MV-4-11 (cell line): ENCODE measurements at regions not wholly inside any gene's neighbourhood (a gene's known extent, or its start where the extent isn't known, plus 50 kb on each side); places are given as distances from the start of the nearest gene placed in this dataset.

Experiments used
- DNase-seq: peaks from one replicate; lab custom pipeline; 2025; lab: John Stamatoyannopoulos, UW

DNA sequence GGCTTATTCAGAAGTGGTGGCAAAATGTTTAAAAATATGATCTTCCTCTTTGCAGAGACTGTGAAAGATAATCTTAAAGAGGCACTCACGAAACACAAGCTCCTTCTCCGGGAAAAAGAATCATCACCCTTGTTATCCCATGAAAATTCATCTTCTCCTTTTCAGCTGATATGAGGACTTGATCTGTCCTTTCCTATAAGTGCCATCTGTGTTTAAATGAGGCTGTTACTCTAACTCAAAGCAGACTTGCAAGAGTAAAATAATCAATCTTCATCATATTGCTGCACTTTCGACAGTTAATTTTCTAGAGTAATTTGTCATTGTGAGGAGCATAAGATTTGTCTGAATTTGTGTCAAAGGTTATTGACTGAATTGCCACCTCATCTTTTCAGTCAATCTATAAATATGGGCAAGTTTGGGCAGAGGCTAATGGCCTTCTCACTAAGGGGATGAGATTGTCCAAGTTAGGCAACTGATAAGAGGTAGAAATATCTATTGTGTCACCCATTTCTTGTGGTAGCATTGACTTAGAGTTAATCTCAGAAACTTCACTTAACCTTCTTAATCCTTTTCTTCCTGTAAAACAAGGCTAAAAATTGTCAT lies 452.9 kb downstream of the GRXCR1 start:
- no peak for DNase-seq

DNA sequence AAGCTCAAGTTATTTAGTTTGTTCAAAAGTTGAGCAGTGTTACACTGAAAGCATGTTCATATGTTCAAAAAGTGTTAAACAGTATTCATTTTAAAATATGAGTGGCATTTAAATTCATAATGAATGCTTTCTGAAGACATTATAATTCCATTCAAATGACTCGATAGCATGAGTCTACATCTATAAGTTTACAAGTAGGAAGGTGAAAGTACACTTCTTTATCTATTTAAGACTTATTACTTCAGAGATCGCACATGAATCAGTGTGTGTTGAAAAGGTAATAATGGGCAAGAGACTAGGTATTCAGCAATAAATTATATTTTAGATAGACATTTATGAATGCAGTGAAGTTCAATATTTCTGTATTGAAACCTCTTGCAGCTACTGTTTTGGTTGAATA lies 456.1 kb downstream of the GRXCR1 start:
- no peak for DNase-seq

DNA sequence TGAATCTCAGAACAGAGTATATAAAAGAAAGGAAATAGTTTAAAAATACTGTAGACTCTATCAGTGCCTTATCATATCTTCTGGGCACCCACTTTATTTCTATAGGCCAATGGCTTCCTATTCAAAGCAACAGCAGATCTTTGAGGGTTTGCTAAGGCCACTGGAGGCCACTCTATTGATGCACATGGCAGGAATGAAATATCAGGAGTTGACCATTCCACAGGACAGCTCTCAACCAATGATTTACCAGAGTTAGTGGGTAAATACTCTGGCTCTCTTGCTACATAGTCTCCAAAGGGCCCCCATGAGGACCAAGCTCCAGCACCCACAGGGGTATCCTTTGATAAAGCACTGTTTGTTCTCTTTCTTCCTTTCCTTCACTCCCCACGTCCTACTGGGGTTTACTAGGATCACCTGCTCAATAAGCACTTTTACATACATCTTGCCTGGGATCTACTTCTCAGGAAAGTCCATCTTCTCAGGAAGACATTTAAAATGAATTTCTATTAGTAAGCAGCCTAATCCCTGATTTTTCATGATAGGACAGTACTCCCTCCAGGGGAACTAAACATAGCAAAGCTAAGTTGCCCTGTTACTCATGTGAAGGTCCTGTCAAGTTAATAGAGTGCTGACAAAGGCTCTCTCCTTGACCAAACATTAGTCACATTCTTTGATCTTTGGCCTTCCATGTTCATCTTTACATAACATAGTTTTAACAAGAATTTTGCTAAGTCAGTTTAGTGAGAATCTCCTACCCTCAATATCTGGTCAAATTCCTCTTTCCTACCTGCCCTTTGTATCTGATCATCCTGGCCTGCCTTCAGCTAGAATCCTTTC lies 459.7 kb downstream of the GRXCR1 start:
- DNase-seq = no peak

DNA sequence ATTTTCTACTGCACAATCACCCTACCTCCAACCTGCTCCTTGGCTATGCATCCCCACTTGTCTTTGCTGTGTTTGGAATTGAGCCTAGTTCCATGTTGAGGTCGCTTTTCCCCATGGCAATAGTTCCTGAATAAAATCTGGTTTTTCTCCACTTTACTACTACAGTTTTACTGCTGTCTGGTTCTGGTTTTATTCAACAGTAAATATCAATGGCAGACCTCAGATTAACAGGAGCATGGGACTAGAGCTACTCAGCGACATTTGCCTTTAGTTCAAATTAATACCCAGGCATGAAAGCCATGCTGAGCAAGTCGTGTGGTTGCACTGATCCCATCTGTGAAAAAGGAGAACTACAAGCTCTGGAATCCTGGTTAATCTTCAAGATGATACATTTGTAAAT lies 460.3 kb downstream of the GRXCR1 start:
- DNase-seq = no peak

DNA sequence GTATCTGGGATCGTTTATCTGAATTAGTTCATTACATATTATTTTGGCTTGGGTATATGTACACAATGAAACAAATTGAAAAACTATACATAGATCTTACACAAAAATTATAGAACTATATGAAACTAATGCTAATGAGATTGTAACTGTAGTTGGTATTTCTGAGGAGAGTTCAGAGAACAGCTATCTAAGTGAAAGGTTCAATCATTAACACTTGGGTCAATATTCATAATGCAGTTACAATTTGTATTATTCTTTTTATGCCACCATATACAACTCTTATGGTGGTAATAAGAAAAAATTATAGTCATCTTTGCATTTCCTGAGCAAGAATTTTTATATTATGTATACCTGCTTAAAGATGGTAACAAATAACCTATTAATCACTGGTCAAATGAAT lies 461.0 kb downstream of the GRXCR1 start:
- DNase-seq = no peak

DNA sequence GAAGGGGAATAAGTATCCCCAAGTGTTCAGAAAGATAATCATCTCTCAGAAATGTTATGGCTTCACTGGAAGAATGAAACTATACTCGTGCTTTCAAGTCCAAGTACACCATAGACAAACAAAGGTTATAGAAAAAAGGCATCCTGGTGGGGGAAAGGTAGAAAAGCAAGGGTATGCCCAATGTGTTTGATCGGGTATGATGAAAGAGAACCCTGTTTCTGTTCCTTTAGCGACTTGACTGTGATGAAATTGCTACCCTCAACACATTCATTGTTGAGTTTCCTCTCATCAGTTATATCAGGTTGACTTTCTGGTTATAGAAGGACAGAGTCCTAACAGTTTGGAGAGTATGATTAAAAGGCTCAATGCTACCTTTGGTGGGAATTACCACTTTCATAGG lies 464.3 kb downstream of the GRXCR1 start:
- DNase-seq = no peak

DNA sequence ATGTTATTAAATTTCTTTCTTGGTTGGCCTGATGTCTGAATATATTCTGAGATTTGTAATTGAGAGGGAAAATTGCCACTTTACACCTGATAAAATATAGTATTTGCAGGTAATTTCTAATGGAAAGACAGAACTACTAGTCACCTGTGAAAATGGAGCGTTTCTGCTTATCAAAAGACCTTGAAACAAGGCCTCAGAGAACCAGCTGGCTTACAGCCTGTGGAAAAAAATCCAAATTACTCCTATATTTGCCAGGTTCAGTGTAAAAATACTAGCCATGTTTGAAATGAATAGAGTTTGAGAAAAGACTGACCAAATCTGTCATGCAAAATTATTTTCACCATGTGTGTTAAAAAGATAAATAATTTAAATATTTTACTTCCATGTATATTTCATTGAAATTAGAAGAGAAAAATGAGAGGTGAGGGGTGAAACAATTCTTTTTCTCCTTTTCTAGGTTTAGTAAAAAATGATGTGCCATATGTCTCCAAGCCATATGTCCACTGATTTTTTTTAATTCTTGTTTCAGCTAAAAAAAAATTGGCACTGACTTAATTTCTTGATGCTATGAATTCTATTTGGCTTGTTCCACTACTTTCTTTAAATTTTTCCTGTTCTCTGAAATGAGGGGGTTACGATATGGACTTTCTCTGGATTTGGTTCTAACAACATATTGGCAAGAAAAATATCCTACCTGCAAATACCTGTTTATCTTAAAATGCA lies 464.9 kb downstream of the GRXCR1 start:
- no peak for DNase-seq

DNA sequence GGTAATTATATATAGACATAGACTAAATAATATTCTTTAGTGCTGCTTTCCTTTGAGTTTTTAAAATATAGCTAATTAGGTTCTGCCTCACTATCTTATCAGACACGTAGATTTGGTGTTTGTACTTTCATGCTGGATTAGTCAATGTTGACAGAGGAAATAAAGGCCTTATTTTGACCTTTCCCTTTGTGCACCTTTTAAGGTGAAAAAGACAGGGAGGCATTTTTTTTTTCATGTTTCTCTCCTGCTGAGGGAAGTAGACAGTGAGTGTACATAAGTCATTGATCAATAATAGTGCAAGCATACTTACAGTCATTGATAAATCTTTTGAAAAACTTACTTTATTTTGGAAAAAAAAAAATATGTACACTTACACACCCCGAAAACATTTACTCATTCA lies 467.8 kb downstream of the GRXCR1 start:
- no peak for DNase-seq

DNA sequence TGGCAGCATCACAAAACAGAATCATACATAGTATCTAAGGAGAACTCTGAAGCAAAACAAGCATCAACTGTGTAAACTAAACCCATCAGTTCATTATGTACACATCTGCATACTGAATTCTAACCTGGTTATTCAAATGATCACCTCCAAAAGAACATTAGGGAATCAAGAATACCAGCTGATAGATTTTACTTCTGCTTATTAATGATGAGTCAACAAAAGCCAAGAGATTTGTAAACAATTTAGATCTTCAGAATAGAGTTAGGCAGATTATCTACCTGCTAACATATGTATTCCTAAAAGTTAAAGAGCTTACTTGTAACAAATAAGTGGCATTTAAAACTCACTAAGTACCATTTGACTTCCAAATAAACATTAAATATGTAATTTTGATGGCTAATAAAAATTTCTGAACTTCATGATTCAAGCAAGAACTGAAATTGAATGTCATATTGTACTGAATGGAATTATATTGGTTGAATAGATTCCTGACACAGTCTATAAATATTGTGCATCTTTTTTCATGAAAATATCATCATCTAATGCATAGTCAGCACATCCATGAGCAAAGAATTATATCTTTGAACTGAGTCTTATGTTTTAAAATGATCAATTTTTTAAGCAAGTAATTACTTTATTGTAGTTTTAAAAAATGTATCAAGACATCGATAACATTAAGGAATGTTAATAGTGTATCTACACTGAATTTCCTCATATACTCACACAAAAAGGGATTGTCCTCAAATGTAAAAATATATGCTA lies 470.5 kb downstream of the GRXCR1 start:
- no peak for DNase-seq

DNA sequence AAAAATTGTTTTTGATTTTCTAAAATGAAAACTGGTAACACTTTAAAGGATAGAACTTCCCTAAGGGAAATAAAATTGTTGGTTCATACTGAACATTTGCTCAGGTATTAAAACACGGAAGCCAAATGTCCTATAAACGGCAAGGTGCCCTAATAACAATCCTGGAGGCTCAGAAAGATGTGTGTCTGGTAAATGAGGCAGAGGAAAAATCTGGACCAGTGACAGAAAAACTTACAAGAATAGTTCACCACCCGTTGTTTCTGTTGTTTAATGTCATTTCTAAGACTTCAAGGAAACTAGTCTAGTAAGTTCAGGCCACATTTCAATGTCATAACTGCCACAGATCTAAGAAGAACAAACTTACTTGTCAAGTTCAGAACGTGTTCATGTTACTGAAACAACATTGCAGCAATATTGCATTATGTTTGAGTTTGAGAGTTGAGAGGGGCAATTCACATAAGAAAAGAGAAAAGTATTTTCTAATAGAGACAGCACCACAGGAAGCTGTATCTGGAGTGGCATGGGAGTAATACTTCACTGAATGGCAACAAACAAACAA lies 476.6 kb downstream of the GRXCR1 start:
- DNase-seq = no peak

DNA sequence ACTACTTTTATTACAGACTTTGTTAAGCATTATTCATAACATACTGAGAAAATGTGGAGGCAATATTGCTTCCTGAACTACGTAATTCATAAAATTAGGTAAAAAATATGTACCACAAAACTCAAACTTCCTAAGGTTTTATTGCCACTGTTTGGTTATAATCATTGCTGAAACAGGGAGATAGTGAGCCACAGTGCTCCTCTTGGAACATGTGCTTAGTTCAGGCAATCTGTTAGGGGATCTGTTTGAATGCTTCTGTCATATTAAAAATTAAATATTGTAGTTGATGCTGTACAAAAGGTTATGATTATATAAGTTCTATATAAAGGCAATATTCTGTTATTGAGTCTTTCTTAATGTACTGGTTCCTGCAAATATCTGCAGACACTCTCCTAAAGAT lies 480.7 kb downstream of the GRXCR1 start:
- no peak for DNase-seq

DNA sequence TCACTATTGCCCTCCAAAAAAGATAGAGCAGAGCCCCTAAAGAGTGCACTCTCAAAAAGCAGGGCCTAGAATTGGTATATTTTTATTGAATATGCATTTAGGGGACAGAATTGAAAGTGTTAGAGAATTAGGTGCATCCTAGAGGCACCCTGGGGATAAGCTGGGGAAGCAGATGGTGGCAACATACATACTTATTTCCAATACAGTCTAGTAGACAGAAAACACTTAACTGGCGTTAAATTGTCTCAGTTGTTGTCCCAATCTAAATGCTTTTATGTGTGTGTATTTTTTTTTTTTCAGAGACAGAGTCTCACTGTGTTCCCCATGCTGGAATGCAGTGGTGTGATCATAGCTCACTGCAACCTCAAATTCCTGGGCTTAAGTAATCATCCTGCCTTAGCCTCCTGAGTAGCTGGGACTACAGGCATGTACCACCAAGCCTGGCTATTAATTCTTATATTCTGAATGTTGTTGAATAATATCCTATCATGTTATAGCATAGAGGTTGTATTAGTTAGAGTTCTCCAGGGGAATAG lies 481.8 kb downstream of the GRXCR1 start:
- no peak for DNase-seq

DNA sequence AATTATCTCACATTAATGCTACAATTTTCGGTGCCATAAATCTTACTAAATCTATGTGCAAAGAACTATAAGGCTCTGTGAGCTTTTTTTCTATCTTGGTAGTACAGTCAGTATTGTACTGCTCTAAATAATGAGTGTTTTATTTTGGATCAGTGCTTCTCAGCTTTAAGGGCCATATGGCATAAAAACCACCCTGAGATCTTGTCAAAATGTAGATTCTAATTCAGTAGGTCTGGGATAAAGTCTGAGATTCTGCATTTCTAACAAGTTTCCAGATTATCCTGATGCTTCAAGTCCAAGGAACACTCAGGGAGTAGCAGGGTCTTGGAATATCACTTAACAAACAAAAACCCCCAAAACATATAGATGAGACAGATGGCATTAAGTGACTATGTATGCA lies 486.5 kb downstream of the GRXCR1 start:
- no peak for DNase-seq

DNA sequence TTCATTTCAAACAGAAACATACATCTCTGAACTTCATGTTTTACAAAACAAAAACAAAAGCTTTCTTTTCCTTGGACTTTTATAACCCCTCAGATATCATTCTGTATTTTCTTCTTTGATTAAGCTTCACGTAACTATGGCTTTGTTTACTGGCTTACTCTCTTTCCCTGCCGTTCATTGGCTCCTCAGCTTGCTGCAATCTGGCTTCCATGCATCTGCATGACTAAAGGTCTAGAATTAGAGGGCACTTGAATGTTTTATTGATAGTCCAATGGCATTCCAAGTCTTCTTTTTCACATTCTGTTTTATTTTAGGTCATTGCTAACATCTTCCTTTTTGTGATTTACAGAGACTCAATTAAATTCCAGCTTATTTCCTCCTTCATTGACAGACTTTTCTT lies 487.6 kb downstream of the GRXCR1 start:
- DNase-seq = no peak

DNA sequence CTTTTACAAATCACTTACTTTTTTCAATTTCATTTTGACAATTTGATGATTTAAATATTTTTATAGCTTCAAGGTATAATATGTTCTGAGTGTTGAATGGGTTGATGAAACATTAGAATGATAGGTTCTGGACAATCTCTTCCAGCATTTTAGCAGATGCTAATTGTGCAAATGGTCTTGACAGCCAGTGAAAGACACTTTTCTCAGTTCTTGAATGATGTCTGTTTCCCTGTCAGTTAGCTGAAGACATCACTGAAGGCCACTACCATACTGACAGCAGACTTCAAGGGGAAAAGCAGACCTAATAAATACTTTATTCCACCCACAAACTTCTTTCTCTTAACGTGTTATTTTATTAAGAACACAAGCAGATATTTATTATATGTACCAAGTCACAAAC lies 498.6 kb downstream of the GRXCR1 start:
- no peak for DNase-seq

DNA sequence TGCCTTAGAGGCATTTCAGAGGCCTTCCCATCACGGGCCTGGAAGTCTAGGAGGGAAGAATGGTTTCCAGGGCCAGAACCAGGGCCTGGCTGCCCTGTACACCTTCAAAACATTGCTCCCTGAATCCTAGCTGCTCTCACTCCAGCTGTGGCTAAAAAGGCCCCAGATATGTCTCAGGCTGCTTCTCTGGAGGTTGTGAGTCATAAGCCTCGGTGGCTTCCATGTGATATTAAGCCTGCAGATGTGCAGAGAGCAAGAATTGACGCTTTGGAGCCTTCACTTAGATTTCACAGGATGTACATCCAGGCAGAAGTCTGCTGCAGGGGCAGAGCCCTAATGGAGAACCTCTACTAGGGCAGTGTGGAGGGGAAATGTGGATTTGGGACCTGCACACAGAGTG lies 502.5 kb downstream of the GRXCR1 start:
- no peak for DNase-seq

DNA sequence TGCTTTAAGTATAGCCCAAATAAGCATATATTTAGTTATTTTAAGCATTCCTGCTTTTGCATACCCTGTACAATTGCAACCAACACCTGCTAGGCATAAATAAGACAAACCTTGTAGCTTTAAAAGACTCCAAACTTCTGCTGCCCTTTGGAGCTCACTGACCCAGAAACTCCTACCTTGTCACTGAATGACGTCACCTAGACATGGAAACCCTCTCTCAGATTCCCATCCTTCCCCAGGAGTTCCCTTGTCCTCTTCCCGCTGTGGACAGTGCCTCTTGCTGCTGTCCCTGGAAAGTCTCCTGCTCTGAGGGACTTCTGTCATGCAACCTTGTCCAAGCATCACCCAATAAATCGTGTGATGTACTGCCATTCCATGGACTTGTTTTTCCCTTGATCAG lies 507.2 kb downstream of the GRXCR1 start:
- DNase-seq = no peak

DNA sequence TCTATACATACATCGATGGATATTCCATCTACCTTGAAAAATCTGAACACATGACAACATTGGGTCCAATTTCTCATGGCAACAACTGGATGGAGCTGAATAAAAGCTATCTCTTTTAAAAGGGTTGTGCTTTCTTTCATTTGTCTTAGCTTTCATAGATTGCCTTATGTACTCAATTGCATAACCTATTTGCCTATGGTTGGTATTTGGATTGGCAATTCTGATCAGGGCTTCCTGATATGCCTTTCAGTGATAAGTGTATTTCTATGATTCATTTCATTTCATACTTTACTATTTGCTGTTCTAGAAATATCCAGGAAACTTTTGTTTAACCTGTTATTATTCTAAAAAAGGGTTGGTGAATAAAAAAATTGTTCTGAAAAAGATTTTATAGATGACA lies 509.9 kb downstream of the GRXCR1 start:
- no peak for DNase-seq

DNA sequence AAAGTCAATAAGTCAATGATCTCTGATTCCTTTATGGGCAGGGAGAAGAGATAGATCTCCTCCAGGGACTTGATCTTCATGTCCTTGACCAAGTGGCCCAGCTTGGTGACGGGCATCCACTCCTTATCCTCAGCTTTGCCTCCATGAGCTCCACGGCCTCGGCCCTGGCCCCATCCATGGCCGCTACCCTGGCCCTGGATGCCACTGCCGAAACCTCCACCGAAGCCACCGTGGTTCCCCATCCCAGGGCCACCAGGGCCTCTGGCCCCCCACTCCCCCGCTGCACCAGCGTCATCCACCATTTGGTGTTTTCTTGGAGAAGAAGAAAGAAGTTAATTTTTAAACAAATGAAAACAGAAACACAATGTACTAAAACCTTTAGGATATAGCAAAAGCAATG lies 518.1 kb downstream of the GRXCR1 start:
- no peak for DNase-seq

DNA sequence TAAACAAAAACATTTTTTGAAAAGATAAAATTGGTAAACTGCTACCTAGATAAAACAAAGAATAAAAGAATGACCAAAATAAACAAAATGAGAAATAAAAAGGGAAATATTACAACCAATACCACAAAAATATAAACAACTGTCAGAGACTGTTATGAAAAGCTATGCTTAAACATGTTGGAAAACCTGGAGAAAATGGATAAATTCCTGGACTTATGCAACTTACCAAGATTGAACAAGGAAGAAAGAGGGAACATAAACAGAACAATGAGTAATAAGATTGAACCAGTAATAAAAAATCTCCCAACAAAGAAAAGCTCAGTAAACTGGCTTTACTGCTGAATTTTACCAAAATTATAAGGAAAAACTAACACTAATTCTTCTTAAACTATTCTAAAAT lies 518.7 kb downstream of the GRXCR1 start:
- no peak for DNase-seq

DNA sequence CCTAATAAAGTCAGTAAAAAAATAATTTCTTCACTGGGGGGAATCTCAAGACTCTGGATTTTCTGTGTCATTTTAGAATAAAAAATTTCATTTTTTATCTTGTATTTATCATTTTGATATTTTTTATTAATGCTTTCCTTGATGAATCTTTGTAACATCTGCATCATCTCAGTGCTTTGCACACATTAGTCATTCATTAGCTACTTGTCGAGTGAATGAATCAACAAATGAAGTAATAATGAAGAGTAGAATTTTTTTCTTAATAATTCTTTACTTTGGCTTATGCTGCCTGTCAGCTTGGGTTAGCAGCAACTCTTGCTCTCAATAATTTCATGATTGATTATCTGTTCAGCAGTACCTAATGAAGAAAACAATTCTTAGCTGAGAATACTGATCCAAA lies 530.8 kb downstream of the GRXCR1 start:
- no peak for DNase-seq

DNA sequence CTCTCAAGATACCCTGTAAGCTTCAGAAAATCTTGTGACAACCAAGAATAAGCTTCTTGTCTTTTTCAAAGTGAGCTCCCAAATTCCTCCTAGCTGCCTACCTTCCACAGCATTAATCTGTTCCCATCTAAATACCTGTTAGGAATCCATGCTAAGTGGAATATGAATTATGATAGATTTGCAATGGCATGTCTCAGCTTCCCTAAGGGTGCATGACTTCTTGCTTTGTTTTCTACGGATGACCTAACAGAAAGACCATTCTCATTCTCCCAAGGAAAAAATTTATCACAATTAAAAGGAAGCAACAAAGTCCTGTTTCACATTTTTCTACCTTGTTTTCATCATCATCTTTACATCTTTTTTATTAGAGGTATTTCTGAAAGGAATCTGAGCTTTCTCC lies 532.7 kb downstream of the GRXCR1 start:
- DNase-seq = no peak
